ENCODE measurements at regions not wholly inside any gene's neighbourhood (a gene's known extent, or its start where the extent isn't known, plus 50 kb on each side); places are given as distances from the start of the nearest gene placed in this dataset.

GRCh38 chr1:168381850-168382249, 101.2 kb downstream of the TBX19 start:
- no peak for DNase-seq

- DNase-seq = no peak
These were observed 100.3 kb downstream of the TBX19 start for GRCh38 chr1:168380945-168381344.

DNA sequence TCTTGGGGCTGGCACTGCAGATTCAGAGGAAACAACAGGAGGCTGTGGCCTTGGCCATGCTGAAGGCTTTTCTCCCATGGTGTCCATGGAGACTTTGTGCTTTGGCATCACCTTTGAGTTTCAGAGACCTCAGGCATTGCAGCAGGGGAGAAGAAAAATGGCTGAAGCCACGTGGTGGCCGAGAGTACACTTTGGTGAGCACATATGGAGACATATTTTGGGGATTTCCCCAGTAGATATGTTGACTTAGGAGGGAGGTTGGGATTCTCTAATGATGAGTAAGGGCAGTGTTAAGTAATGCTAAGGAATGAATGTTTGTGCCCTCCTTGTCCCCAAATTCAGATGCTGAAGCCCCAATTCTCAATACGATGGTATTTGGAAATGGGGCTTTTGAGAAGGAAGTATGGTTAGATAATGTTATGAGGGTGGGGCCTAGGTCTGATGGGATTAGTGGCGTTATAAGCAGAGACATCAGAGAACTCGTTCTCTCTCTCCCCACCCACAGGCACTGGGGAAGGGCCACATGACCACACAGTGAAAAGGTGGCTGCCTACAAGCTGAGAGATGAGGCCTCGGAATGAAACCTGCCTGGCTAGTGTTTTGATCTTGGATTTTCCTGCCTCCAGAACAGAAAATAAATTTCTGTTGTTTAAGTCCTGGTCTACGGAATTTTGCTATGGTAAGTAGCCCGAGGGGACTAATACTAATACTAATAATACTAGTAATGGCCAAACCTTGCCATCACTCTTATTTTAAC, 98.6 kb downstream of the TBX19 start:
- DNase-seq = no peak

- no peak for DNase-seq
These were observed 95.1 kb downstream of the TBX19 start for GRCh38 chr1:168375566-168376300.

DNA sequence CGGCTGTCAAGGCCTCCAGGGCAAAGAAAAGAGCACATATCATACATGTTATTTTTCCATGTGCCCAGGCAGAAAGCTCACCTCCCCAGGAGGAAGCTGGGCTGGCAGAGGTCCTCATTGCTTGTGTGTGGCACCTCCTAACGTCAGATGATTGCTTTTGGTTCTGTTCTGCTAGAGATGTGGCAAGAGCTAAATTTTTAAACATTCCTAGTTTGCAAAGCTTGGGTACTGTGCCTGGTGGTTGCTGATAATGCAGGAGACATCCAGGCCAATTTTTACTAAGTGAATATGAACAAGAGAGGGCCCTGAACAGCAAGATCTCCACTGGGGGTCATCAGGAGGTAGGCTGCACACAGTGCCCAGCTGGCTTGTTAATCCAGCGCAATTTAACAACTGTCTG, 93.9 kb downstream of the TBX19 start:
- no peak for DNase-seq

GRCh38 chr1:168373869-168374268, 93.2 kb downstream of the TBX19 start:
- no peak for DNase-seq

DNA sequence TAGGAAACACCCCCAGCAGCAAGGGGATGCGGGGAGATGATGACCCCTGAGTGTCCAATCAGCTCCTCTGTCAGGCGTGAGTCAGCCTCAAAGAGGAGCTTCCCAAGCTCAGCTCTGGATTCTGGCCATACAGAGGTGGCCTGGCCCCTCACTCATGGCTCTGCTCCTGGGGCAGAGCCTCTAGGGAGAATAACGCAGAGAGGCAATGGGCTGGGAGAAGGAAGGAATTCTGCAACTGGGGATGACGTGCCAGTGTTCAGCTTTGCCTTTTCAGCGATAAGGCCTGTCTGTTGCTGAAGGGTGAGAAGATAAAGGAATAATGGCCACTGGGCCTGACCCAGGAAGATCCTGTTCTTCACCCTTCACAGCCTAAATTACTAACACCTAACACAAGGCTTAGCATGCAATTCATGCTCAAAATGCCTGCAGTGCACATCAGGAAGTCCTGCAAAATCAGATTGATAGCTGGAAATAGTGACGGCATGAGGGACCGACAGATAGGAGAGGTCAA, 92.2 kb downstream of the TBX19 start:
- no peak for DNase-seq

- no peak for DNase-seq
These were observed 91.6 kb downstream of the TBX19 start for GRCh38 chr1:168372307-168372706.

- no peak for DNase-seq
These were observed 90.8 kb downstream of the TBX19 start for GRCh38 chr1:168371477-168371876.

GRCh38 chr1:168370586-168370985, 89.9 kb downstream of the TBX19 start:
- no peak for DNase-seq

DNA sequence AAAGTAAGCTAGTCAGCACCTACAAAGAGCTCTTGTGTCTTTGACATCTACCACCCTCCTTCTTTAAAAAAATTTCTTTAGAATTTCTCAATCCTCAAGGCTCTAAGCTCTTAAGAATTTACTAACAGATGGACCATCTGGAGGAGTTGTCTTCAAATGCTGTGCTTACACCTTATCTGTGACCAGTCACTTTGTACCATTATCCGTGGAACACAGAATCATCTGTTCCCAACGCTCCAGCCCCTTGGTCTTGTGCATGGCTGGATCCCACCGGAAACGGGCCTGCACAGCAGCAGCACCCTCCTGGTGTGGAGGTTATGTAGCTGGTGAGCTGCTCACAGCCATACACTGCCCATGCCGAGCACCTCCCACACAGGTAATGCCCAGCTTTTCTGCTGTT, 89.0 kb downstream of the TBX19 start:
- DNase-seq = no peak

GRCh38 chr1:168368131-168368530, 87.5 kb downstream of the TBX19 start:
- DNase-seq = no peak

- no peak for DNase-seq
These were observed 85.2 kb downstream of the TBX19 start for GRCh38 chr1:168365719-168366479.

All from activated effector memory CD4-positive, alpha-beta T cell treated with anti-CD3 and anti-CD28 coated beads, Interleukin-2, amount 50 U/mL, for 16 hours (primary cell).